Right lobe of liver (tissue), 6 donors: ENCODE measurements at regions not wholly inside any gene's neighbourhood (a gene's known extent, or its start where the extent isn't known, plus 50 kb on each side); places are given as distances from the start of the nearest gene placed in this dataset.

Experiments
- ATAC-seq, 4 donors: fragments of 200-7000 bp; cut with Tn5 transposase; one replicate each; pipeline ENCODE4 v1.9.1; 2020; ENCODE audit warnings: mild to moderate bottlenecking in 4 of 4, moderate library complexity in 4 of 4
- DNase-seq, 3 donors: peaks; one replicate each; pipeline ENCODE4 v3.0.0-alpha.2; 2020
- H3K27ac ChIP-seq, 3 donors: fragments of 200-600 bp; one replicate each; pipeline ENCODE4 v1.8.0; 2022
- H3K27me3 ChIP-seq, 2 donors: fragments of 200-600 bp; one replicate each; pipeline ENCODE4 v1.8.0; 2022
- H3K36me3 ChIP-seq, 4 donors: fragments of 200-600 bp; sonication (generic) in 1 of 4; one replicate each; pipeline versions ENCODE4 v1.5.1 to v1.8.0; 2017 to 2022; ENCODE audit warnings: control low read depth in 1 of 4
- H3K4me1 ChIP-seq, 4 donors: fragments of 200-600 bp; sonication (generic) in 1 of 4; one replicate each; pipeline versions ENCODE4 v1.5.1 to v1.8.0; 2017 to 2022; ENCODE audit warnings: control low read depth in 1 of 4
- H3K4me3 ChIP-seq, 3 donors: fragments of 200-600 bp; one replicate each; pipeline ENCODE4 v1.8.0; 2022
- H3K9me3 ChIP-seq, 4 donors: fragments of 200-600 bp; sonication (generic) in 1 of 4; one replicate each; pipeline versions ENCODE4 v1.5.1 to v1.8.0; 2017 to 2022; ENCODE audit warnings: control low read depth in 1 of 4
- POLR2A ChIP-seq: fragments of 450-650 bp; IDR thresholded peaks from one replicate; pipeline ENCODE4 v1.6.1; 2017; ENCODE audit warnings: antibody characterized with exemption, mild to moderate bottlenecking
- WGBS: methylation state at CpG from one replicate; pipeline ENCODE4 v1.1.6; 2018; ENCODE audit warnings: low coverage, low lambda C conversion rate; ENCODE audit not compliant: insufficient coverage; ENCODE audit errors: missing lambda C conversion rate; 5-methylcytosine and 5-hydroxymethylcytosine counted together
- intact Hi-C, 2 donors: fragments of 100-400 bp; cut with DNase I; formaldehyde crosslinking; loops; one replicate each; pipeline versions ENCODE4 v1.11.2 to v1.14.1; 2022
- TF ChIP-seq, protein P1 (sequence below), 4 donors: fragments of 200-600 bp in 3 of 4; fragments of 450-650 bp in 1 of 4; IDR thresholded peaks; one replicate each; pipeline versions ENCODE4 v1.5.1 to v1.8.0; 2016 to 2022; ENCODE audit warnings: antibody characterized with exemption in 4 of 4, mild to moderate bottlenecking in 2 of 4
- donor health status: DM: no; HTN: yes; CAD: no.
- donor health status: DM: no; HTN: no; CAD: no.
- donor health status: DM: no; HTN: no; CAD: no.
- donor health status: DM: no; HTN: yes; CAD: no.
- donor health status: DM: no; HTN: yes; CAD: no.

GRCh38 chr5:125011947-125012346, 265.5 kb upstream of the ZNF608 start:
- no peak overlapping the region for H3K27ac ChIP-seq
- ATAC-seq, result peak in 2 of 4 donors; percentile 6 to 8

DNA sequence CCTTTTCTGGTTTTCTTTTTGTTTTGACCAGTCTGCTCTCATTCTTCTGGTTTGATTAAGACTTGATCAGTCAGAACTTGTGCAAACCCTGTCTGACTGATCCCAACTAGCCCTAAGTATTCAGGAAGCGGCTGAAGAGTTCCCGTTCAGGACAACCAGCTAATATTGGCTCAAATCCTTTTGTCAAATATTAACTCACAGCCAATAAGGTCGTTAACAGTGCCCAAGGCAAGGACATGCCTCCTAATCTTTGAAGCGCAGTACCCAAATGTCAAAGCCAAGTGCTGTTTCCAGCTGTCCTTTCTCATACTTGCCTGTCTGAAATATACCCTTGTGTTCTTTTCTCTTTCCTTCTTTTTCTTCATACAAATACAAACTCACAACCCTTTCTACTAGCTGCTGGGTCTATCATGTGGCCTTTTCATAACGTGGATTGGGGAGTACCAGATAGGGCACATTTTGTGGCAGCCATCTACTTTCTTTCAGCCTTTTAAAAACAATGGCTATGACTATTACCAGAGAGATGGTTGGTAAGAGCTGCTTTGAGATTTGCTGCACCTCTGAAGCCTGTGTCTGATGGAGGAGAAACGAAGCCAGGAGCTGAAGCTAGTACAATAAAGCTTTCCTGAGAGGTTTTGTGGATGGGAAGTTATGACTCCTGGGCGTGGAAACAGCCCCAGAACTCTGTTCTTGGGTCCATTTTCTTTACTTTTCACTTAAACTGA, 266.4 kb upstream of the ZNF608 start:
- H3K9me3 ChIP-seq, result no peaks in the 10 kb centered on the region
- H3K4me1 ChIP-seq, result peaks cover 0 to 23% (median 9%) of the 10 kb centered on the region in 4 donors
- peak overlapping the region; percentile 3 to 24 (median 4) for H3K27ac ChIP-seq
- no peaks in the 10 kb centered on the region for H3K36me3 ChIP-seq
- intact Hi-C loops, result no loop called here
- TF ChIP-seq, protein P1, sequence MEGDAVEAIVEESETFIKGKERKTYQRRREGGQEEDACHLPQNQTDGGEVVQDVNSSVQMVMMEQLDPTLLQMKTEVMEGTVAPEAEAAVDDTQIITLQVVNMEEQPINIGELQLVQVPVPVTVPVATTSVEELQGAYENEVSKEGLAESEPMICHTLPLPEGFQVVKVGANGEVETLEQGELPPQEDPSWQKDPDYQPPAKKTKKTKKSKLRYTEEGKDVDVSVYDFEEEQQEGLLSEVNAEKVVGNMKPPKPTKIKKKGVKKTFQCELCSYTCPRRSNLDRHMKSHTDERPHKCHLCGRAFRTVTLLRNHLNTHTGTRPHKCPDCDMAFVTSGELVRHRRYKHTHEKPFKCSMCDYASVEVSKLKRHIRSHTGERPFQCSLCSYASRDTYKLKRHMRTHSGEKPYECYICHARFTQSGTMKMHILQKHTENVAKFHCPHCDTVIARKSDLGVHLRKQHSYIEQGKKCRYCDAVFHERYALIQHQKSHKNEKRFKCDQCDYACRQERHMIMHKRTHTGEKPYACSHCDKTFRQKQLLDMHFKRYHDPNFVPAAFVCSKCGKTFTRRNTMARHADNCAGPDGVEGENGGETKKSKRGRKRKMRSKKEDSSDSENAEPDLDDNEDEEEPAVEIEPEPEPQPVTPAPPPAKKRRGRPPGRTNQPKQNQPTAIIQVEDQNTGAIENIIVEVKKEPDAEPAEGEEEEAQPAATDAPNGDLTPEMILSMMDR (IDR thresholded peaks at IDR 0.05), result no peak
- no peak for TF ChIP-seq POLR2A
- DNase-seq (peak in 1 of 3 donors; percentile 59), ATAC-seq (peak; percentile 93 to 98 (median 96))
- H3K4me3 ChIP-seq, result no peak overlapping the region
- no peaks in the 10 kb centered on the region for H3K27me3 ChIP-seq
- 37% methylated on average over 7 of the region's 7 CpGs for WGBS

More at GRCh38 chr5:125011947-125012346, 265.5 kb upstream of the ZNF608 start:
- H3K4me3 ChIP-seq, result no peak overlapping the region
- DNase-seq, result no peak
- intact Hi-C loops, result no loop called here
- TF ChIP-seq, protein P1 (IDR thresholded peaks at IDR 0.05), result no peak
- no peak for TF ChIP-seq POLR2A
- WGBS, result 38% methylated on average over 4 of the region's 4 CpGs
- H3K36me3 ChIP-seq, result no peaks in the 10 kb centered on the region
- H3K9me3 ChIP-seq, result no peaks in the 10 kb centered on the region
- H3K27me3 ChIP-seq, result no peaks in the 10 kb centered on the region
- H3K4me1 ChIP-seq, result peaks cover 0 to 23% (median 9%) of the 10 kb centered on the region in 4 donors

- Histone ChIP-seq H3K27ac (no peak overlapping the region), H3K27me3 (no peaks in the 10 kb centered on the region), H3K36me3 (no peaks in the 10 kb centered on the region), H3K9me3 (no peaks in the 10 kb centered on the region), H3K4me3 (no peak overlapping the region), H3K4me1 (peaks cover 0 to 23% (median 9%) of the 10 kb centered on the region in 4 donors)
- TF ChIP-seq, protein P1 (IDR thresholded peaks at IDR 0.05), result no peak
- no peak for TF ChIP-seq POLR2A
- DNase-seq (no peak), ATAC-seq (no peak)
- 64% methylated on average over 1 of the region's 1 CpG for WGBS
- intact Hi-C loops, result no loop called here
Observed at GRCh38 chr5:125014202-125014601, 267.8 kb upstream of the ZNF608 start.

DNA sequence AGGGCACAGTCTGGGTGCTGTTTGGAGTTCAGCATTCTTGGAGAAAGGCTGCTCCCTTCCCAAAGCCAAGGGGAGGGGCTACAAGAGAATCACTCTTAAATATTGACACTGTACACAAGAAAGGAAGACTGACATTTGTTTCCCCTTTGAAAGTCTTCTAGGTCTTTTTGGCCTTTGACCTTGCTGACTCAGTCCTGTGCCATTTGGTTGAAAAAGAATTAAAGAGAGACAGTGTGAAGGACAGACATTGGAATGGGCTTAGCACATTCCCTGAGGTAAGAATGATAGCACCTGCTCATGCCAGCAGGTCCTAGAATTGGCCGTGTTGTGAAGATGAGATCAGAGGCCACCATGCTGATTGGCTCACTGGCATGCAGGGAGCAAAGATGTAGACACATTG, 271.4 kb upstream of the ZNF608 start:
- Histone ChIP-seq H3K36me3 (no peaks in the 10 kb centered on the region), H3K27ac (no peak overlapping the region), H3K27me3 (no peaks in the 10 kb centered on the region), H3K9me3 (no peaks in the 10 kb centered on the region), H3K4me3 (no peak overlapping the region), H3K4me1 (peaks cover 0 to 7% (median 3%) of the 10 kb centered on the region in 4 donors)
- TF ChIP-seq, protein P1 (IDR thresholded peaks at IDR 0.05), result no peak
- TF ChIP-seq POLR2A, result no peak
- 86% methylated on average over 1 of the region's 1 CpG for WGBS
- ATAC-seq (peak in 3 of 4 donors; percentile 36 to 53 (median 44)), DNase-seq (no peak)
- intact Hi-C loops, result no loop called here
